Fibroblast of the aortic adventitia (primary cell): ENCODE measurements at regions not wholly inside any gene's neighbourhood (a gene's known extent, or its start where the extent isn't known, plus 50 kb on each side); places are given as distances from the start of the nearest gene placed in this dataset.

Experiments
- DNase-seq: peaks from one replicate; pipeline ENCODE4 v3.0.0-alpha.2; 2010; ENCODE audit warnings: low read depth
- H3K4me3 ChIP-seq: 2 replicates; pipeline ENCODE4 v1.5.1; 2011; ENCODE audit warnings: low read depth, mild to moderate bottlenecking, control low read depth, low read length, moderate library complexity
- TF ChIP-seq, protein P1 (sequence below): IDR thresholded peaks from 2 replicates; pipeline ENCODE4 v1.5.1; 2011; ENCODE audit warnings: mild to moderate bottlenecking, low read length, control low read depth, inconsistent platforms; ENCODE audit not compliant: insufficient read depth

DNA sequence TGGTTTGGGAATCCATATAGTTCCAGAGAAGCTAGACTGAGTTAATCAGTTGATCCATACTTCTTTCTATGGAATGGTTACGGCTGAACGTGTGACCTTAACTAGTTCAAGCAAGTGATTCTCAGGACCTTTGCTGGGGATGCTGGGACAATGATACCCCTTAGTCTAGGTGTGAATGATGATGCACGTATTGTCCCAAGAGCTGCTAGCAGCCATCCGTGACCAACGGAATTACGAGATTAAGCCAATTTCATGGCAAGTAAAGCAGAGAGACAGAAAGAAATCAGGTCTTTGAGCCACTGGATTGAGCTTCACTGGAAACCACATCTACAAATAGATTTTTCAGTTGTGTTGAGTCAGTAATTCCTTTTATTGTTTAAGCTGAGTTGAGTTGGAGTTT is 99.2 kb upstream of the LIFR start:
- TF ChIP-seq, protein P1, sequence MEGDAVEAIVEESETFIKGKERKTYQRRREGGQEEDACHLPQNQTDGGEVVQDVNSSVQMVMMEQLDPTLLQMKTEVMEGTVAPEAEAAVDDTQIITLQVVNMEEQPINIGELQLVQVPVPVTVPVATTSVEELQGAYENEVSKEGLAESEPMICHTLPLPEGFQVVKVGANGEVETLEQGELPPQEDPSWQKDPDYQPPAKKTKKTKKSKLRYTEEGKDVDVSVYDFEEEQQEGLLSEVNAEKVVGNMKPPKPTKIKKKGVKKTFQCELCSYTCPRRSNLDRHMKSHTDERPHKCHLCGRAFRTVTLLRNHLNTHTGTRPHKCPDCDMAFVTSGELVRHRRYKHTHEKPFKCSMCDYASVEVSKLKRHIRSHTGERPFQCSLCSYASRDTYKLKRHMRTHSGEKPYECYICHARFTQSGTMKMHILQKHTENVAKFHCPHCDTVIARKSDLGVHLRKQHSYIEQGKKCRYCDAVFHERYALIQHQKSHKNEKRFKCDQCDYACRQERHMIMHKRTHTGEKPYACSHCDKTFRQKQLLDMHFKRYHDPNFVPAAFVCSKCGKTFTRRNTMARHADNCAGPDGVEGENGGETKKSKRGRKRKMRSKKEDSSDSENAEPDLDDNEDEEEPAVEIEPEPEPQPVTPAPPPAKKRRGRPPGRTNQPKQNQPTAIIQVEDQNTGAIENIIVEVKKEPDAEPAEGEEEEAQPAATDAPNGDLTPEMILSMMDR = no peak
- H3K4me3 ChIP-seq = no peak overlapping the region
- DNase-seq = no peak

DNA sequence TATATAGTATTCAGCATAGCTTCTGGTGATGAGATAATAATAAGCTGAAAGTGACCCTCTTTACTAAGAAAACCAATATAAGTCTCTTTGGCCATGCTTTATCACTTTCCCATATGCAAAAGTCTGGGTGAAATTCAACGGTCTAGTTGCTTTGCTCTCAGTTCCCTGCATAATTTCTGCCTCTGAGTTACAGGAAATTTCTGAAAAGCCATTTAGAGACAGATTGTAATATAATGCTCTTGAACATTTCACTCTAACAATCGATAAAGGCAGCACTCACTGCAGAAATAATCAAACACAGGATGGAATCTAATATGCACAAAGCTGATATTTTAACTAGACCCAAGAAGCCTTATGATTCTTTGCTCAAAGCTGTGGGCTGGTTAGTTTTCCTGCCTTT is 100.1 kb upstream of the LIFR start:
- TF ChIP-seq, protein P1 = no peak
- no peak overlapping the region for H3K4me3 ChIP-seq
- no peak for DNase-seq

DNA sequence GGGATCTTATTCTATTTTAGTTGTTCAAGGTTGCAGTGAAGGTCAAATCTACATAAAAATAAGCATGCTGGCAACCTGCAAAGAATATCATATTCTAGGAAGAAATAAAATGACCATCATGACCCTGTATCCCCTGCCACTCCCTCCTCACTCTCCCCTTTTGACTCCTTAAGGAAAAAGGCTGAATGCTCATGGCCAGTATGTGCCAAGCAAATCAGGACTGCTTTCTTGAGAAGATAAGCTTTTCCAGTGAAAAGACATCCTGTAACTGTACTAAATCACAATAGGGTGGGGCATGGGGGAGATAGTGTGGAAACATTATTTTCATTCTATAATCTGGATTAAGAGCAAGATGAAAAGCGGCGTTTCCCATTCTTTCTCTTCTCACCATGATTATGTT is 100.6 kb upstream of the LIFR start:
- no peak overlapping the region for H3K4me3 ChIP-seq

DNA sequence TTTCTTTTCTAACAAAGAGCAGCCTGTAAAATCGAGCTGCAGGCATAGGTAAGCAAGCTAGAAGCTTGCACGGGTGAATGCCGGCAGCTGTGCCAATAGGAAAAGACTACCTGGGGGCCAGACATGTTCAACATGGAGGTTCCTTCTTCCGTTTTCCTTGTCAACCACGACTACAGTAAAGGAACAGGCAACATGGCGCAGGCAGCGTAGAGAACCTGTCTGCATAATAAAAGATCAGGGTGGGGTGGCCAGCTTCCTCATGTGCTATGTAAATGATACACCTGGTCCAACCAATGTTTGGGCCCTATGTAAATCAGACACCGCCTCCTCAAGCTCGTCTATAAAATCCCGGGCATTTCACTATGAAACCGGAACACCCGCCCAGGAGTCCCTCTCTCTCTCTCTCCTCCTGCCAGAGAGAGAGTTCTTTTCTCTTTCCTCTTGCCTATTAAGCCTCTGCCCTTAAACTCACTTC is 103.8 kb upstream of the LIFR start:
- H3K4me3 ChIP-seq = no peak overlapping the region
- TF ChIP-seq, protein P1 = no peak
- no peak for DNase-seq

More for the DNA sequence above, 100.6 kb upstream of the LIFR start:
- no peak for DNase-seq
- TF ChIP-seq, protein P1 = no peak

DNA sequence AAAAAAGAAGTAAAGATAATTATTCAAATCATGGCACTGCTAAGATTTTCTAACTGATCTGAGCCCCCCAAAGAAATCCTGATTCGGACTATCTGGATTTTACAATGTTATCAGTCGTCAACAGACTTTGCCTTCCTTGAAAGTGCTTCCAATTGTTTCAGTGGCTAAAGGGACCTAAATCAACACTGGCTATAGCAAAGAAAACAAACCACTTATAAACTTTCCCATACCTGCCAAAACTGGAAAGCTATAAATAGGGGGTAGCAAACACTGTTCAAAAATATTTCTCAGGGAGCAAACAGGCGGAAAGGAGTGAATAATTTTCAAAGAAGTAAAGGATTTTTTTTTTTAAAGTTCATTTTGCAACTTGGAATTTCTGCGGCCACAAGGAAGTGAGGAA is 105.6 kb upstream of the LIFR start:
- no peak for DNase-seq
- H3K4me3 ChIP-seq = no peak overlapping the region

DNA sequence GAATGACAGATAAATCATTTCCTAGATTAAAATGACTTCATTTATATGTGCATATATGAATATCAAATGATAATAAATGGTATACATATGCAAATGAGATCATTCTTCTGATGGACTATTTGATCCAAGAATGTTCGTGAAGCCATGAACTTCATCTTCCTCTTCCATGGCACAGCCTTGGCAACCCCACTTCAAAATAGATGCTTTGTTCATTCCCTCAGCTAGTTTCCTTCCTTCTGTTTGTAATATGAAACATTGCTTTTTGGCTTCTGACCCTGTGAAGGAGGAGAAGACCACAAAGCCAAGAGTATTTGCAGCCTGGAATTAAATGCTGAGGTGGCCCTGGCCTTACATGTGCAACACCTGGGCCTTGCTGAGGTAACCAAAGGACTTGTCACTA is 106.8 kb upstream of the LIFR start:
- no peak overlapping the region for H3K4me3 ChIP-seq
- DNase-seq = no peak
- TF ChIP-seq, protein P1 = no peak

More for the DNA sequence above, 105.6 kb upstream of the LIFR start:
- TF ChIP-seq, protein P1 = no peak
